H7 (cell line): ENCODE measurements at regions not wholly inside any gene's neighbourhood (a gene's known extent, or its start where the extent isn't known, plus 50 kb on each side); places are given as distances from the start of the nearest gene placed in this dataset.
"Not testable (repeated sequence)": the region's sequence is repeated elsewhere in the genome, so short reads cannot be mapped to it uniquely, and the experiment has no call there.

Source experiments
- DNase-seq: peaks from one replicate; pipeline ENCODE4 v3.0.0; 2012
- H3K27me3 ChIP-seq: 2 replicates; pipeline ENCODE4 v1.6.0; 2011; ENCODE audit warnings: mild to moderate bottlenecking, low read length; ENCODE audit not compliant: control insufficient read depth, insufficient read depth
- H3K36me3 ChIP-seq: replicated peaks from 2 replicates; pipeline ENCODE4 v1.5.1; 2011; ENCODE audit warnings: low read length; ENCODE audit not compliant: control insufficient read depth, insufficient read depth
- H3K4me3 ChIP-seq: 2 replicates; pipeline ENCODE4 v1.5.1; 2011; ENCODE audit warnings: low read depth, mild to moderate bottlenecking, control low read depth, low read length, moderate library complexity; ENCODE audit not compliant: insufficient read depth

- no peak for DNase-seq
- Histone ChIP-seq H3K27me3 (peaks cover 3% of the 10 kb centered on the region), H3K36me3 (no peaks in the 10 kb centered on the region)
These were observed 195.1 kb upstream of the CAND1 start for GRCh38 chr12:67074072-67074471.

DNA sequence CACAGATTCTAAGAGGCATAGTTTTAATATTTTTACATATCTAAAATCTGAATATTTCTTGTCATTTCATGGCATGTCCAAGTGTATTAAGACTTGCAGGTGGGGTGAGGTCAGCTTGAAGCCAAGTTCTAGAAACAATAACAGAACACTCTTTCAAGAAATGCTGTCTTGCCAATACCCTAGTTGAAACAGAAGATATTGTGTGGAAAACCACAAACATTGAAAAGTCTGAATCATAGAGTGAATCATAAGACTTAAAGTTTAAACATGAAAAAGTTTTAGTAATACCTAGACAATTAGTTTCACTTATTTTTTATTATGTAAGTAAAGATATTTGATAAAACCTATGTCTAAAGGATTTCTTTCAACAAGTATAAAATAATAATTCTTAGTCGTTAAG is 191.5 kb upstream of the CAND1 start:
- Histone ChIP-seq H3K36me3 (no peaks in the 10 kb centered on the region), H3K4me3 (no peak overlapping the region), H3K27me3 (no peaks in the 10 kb centered on the region)
- DNase-seq = no peak

More at GRCh38 chr12:67074072-67074471, 195.1 kb upstream of the CAND1 start:
- no peak overlapping the region for H3K4me3 ChIP-seq

DNA sequence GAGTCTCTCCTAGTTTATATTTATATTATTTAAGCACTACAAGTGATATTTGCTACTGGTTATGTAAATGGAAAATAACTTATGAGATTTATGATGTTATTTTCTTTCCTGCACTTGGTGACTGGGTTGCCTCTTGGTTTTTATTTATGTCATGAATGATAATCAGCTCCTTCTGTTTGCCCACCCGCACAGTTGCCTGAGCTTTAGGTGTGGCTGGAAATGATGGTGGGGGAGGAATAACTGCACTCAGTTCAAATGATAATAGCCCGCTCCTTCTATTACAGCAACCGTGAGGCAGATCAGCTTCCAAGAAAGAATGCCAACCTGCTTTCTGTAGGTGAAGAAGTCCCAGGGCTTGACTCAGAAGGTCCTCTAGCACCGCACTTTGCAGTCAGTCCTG is 190.2 kb upstream of the CAND1 start:
- Histone ChIP-seq H3K4me3 (no peak overlapping the region), H3K36me3 (no peaks in the 10 kb centered on the region), H3K27me3 (no peaks in the 10 kb centered on the region)
- DNase-seq = no peak

- DNase-seq = no peak
- Histone ChIP-seq H3K36me3 (no peaks in the 10 kb centered on the region), H3K27me3 (no peaks in the 10 kb centered on the region), H3K4me3 (no peak overlapping the region)
These were observed 188.5 kb upstream of the CAND1 start for GRCh38 chr12:67080637-67081036.

DNA sequence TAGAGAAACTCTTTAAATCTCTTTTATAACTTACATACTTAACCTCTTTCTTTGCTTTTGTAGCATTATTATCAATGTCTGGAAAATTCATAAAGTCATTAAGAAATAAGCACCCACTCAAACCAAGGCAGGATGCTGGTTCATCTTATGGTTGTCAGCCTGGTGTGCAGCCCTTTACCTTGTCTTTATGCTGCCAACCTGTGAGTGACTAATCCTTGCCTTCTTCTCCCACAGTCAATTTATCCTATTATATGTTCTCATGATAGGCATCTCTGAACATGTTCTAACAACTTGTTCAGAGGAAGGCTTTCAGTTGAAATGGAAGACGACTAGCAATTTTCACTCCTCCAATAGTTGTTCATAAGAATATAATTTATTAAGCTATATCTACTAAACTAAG is 186.9 kb upstream of the CAND1 start:
- H3K4me3 ChIP-seq = no peak overlapping the region
- no peaks in the 10 kb centered on the region for H3K36me3 ChIP-seq
- H3K27me3 ChIP-seq = no peaks in the 10 kb centered on the region
- no peak for DNase-seq

- DNase-seq = no peak
- H3K36me3 ChIP-seq = no peaks in the 10 kb centered on the region
These were observed 183.5 kb upstream of the CAND1 start for GRCh38 chr12:67085699-67086098.

GRCh38 chr12:67086116-67086515 is 183.0 kb upstream of the CAND1 start:
- Histone ChIP-seq H3K4me3 (no peak overlapping the region), H3K36me3 (no peaks in the 10 kb centered on the region), H3K27me3 (no peaks in the 10 kb centered on the region)
- DNase-seq = no peak

More at GRCh38 chr12:67085699-67086098, 183.5 kb upstream of the CAND1 start:
- H3K27me3 ChIP-seq = no peaks in the 10 kb centered on the region
- H3K4me3 ChIP-seq = no peak overlapping the region

- no peak for DNase-seq
- Histone ChIP-seq H3K27me3 (no peaks in the 10 kb centered on the region), H3K36me3 (no peaks in the 10 kb centered on the region), H3K4me3 (no peak overlapping the region)
These were observed 180.6 kb upstream of the CAND1 start for GRCh38 chr12:67088401-67089118.

- Histone ChIP-seq H3K4me3 (no peak overlapping the region), H3K36me3 (no peaks in the 10 kb centered on the region), H3K27me3 (no peaks in the 10 kb centered on the region)
- DNase-seq = no peak
These were observed 178.0 kb upstream of the CAND1 start for GRCh38 chr12:67091204-67091603.

DNA sequence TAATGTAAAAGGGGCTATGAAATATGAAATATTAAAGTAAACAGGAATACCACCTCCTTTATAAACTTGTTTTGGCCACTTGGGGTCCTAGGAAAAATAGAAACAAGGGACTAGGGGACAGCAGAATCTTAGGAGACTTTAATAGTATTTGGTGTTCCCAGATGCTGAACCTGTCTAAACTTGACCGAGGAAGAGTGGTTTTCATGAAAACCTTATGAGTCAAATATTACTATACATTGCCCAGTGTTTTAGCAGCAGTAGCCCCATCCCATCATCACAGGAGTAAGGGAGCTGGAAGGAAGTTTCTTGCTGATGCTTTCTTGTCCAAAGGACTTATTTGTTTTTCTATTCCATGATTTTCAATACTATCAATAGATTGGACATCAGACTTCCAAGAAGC is 177.5 kb upstream of the CAND1 start:
- H3K36me3 ChIP-seq = no peaks in the 10 kb centered on the region
- no peak for DNase-seq
- H3K4me3 ChIP-seq = no peak overlapping the region
- no peaks in the 10 kb centered on the region for H3K27me3 ChIP-seq

DNA sequence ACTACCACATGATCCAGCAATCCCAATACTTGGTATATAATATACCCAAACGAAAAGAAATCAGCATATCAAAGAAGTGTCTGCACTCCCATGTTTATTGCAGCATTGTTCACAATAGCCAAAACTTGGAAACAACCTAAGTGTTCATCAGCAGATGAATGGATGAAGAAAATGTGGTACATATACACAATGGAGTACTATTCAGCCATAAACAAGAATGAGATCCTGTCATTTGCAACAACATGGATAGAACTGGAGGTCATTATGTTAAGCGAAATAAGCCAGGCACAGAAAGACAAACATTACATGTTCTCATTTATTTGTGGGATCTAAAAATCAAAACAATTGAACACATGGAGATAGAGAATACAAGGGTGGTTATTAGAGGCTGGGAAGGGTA is 176.2 kb upstream of the CAND1 start:
- H3K4me3 ChIP-seq, H3K27me3 ChIP-seq, DNase-seq, H3K36me3 ChIP-seq: not testable (repeated sequence)

- Histone ChIP-seq H3K36me3 (no peaks in the 10 kb centered on the region), H3K4me3 (no peak overlapping the region), H3K27me3 (no peaks in the 10 kb centered on the region)
- DNase-seq = no peak
These were observed 172.4 kb upstream of the CAND1 start for GRCh38 chr12:67096533-67097318.

DNA sequence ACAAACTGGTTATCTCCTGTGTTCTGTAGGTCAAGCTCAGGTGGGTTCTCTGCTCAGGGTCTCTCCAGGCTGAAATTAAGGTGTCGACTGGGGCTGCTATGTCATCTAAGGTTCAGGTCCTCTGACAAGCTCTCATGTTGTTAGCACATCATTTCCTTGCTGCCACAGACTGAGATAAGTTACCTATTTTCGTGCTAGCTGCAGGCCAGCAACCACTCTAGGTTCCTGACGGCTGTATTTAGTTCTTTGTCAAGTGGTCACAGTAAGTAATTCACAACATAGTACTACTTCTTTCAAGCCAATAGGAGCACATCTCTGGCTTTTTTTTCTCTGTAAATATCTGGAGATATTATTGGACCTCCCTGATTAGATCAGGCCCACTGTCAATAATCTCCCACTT is 169.3 kb upstream of the CAND1 start:
- no peak for DNase-seq
- H3K4me3 ChIP-seq = no peak overlapping the region
- no peaks in the 10 kb centered on the region for H3K36me3 ChIP-seq
- no peaks in the 10 kb centered on the region; the same call in 1 of the 2 replicates for H3K27me3 ChIP-seq

DNA sequence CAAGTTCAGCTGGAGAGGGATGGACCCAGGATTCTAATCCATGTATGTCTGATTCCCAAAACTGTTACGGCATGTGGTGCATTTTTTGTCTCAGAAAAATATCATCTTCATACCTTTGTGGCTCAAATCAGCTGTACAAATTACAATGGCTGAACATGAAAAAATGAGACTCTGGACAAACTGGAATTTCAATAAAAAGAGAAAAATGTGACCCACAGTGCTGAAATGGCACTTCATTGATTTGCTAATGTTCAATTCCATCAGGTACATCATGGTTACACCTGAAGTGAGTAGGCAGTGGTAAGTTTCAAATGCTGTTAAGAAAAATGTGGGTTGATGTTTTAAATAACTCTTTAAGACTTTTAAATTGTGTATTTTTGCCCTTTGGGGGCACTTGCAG is 165.6 kb upstream of the CAND1 start:
- H3K4me3 ChIP-seq = no peak overlapping the region
- no peaks in the 10 kb centered on the region; the same call in 1 of the 2 replicates for H3K27me3 ChIP-seq
- H3K36me3 ChIP-seq = no peaks in the 10 kb centered on the region
- DNase-seq = no peak

- no peaks in the 10 kb centered on the region; the same call in 1 of the 2 replicates for H3K27me3 ChIP-seq
- no peak for DNase-seq
- no peak overlapping the region for H3K4me3 ChIP-seq
- no peaks in the 10 kb centered on the region for H3K36me3 ChIP-seq
These were observed 161.9 kb upstream of the CAND1 start for GRCh38 chr12:67107235-67107634.
